NCI-H510A treated with DMSO at 0.1 percent for 48 hours (cell line): ENCODE measurements at regions not wholly inside any gene's neighbourhood (a gene's known extent, or its start where the extent isn't known, plus 50 kb on each side); places are given as distances from the start of the nearest gene placed in this dataset.

Source experiments
- DNase-seq: peaks from one replicate; lab custom pipeline; 2025; lab: John Stamatoyannopoulos, UW

DNA sequence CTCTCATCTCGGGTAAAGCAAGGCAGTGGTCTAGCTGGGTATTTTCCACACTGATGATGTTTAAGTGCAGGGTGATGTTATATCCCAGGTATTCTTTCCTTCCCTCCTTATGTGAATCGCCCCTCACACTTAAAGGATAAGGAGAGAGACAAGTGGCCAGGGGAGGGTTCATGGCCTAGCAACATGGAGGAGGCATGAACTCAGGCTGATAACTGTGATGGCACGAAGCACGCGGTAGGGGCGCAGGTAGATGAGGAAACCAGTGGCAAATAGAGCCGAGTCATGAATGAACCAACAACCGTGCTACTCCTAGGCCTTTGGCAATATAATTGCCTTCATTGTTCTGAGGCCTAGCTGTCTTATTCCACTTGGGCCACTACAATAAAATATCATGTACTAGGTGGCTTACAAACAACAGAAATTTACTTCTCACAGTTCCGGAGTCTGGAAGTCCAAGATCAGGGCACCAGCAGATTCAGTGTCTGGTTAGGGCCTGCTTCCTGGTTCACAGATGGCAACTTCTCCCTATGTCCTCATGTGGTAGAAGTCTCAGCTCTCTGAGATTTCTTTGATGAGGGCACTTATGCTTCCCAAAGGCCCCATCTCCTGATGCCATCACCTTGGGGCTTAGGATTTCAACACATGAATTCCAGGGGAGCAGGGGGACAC lies 56.0 kb upstream of the PIK3CG start:
- no peak for DNase-seq

DNA sequence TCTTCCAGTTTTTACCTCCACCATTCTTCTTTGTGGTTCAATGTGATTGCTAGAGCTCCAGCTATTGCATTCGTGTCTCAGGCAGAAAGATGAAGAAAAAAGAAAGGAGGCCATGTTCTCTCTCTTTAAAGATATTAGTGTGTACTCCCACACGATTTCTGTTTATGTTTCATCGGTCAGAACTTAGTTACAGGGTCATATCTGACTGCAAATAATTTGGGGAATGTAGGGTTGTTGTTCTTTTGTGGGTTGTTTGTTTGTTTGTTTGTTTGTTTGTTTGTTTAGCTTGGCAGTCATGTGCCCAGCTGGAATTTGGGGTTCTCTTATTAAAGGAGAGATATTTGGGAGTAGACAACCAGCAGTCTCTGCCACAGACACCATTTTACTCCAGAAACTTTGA lies 53.6 kb upstream of the PIK3CG start:
- DNase-seq = no peak

DNA sequence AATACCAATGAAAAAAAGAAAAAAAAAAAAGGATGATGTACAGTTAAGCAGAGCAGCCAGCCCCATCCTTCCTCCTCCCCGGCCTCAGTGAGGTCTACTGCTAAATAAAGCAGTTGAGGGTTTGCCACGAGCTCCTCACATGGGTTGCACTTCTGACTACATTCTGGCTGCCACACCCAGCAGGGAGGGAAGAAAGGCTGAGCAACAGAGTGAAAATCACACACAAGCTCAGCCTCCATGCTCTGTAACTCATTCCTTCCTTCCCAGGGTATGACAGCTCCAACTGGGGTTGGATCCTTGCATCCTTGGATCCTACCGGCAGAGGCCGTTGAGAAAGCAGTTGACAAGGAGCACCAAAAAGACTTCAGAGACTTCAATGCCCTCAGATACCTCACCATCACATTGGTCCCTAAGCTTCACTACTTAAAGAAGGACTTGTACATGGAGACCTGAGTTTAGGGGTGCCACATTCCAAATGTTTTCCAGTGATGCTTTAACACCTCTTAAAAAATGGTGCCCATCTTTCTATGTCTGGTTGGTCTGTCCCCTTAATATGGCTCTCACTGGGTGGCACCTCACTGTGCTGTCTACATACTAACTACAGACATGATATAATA lies 52.9 kb upstream of the PIK3CG start:
- DNase-seq = no peak

DNA sequence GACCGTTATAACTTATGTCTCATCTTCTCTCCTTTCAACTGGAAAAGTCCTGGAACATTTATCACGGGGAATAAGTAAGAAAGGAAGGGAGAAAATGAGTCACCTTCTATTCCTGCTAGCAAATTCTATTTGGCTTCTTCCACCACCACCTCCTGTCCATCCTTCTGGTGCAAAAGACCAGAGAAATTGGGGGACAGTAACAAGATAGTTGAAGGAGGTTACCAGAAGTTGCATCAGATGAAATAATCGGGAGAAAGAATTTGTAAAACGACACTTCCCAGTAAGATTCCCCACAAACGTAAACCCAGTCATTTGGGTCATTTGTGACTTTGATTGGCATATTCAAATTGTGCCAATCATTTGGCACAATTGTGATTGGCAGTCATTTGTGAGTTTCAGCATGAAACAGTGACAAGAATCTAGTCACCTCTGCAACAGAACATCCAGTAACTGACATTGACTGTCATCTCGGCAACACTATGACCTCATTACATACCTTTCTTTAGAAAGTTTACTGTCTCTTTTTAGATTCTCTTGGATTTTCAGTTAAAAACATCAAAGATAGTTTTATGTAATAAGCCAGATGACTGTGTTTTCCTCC lies 51.3 kb upstream of the PIK3CG start:
- DNase-seq = no peak

DNA sequence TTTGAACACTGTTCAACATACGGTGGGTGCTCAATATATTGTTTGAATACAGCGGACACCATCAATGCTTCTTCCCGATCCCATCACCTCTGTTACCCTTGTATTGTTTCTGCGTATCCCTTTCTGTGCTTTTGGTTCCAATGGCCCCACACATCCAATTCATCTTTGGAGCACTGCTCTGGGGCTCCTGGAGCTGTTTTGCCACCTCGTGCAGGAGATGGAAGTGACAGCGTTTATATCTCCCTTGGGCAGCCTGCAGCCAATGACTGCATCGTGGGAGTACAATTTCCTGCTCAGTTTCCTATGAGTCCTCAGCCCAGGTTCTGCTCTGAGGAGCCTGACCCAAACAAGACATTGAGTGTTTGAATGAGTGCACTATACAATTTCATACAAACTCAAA lies 50.2 kb upstream of the PIK3CG start:
- no peak for DNase-seq
